SH-SY5Y (cell line): ENCODE measurements at regions not wholly inside any gene's neighbourhood (a gene's known extent, or its start where the extent isn't known, plus 50 kb on each side); places are given as distances from the start of the nearest gene placed in this dataset.

ENCODE experiments used
- GATA2 ChIP-seq: IDR thresholded peaks from 2 replicates; pipeline ENCODE4 v1.6.1; 2011; ENCODE audit warnings: mild to moderate bottlenecking, low read depth, low read length
- GATA3 ChIP-seq: IDR thresholded peaks from 2 replicates; pipeline ENCODE4 v1.6.1; 2011; ENCODE audit warnings: low read depth, mild to moderate bottlenecking, low read length, moderate library complexity

- no peak for TF ChIP-seq GATA3
Measured at GRCh38 chr7:125857606-125858005, 928.0 kb upstream of the POT1 start.

GRCh38 chr7:125848157-125848556 is 918.5 kb upstream of the POT1 start:
- no peak for TF ChIP-seq GATA3
- no peak for TF ChIP-seq GATA2

GRCh38 chr7:125847692-125848091 is 918.1 kb upstream of the POT1 start:
- TF ChIP-seq GATA2 (no peak), GATA3 (no peak)

GRCh38 chr7:125847055-125847454 is 917.4 kb upstream of the POT1 start:
- TF ChIP-seq GATA2 = no peak
- no peak for TF ChIP-seq GATA3

GRCh38 chr7:125845686-125846085 is 916.1 kb upstream of the POT1 start:
- TF ChIP-seq GATA3 = no peak
- TF ChIP-seq GATA2 = no peak

- TF ChIP-seq GATA2 = no peak
- TF ChIP-seq GATA3 = no peak
Measured at GRCh38 chr7:125834421-125834820, 904.8 kb upstream of the POT1 start.

GRCh38 chr7:125833839-125834238 is 904.2 kb upstream of the POT1 start:
- TF ChIP-seq GATA2 (no peak), GATA3 (no peak)

GRCh38 chr7:125830743-125831142 is 901.1 kb upstream of the POT1 start:
- TF ChIP-seq GATA3 (no peak), GATA2 (no peak)

GRCh38 chr7:125828153-125828700 is 898.6 kb upstream of the POT1 start:
- TF ChIP-seq GATA3 = no peak
- TF ChIP-seq GATA2 = no peak

- TF ChIP-seq GATA3 = no peak
- TF ChIP-seq GATA2 = no peak
Measured at GRCh38 chr7:125823538-125823937, 893.9 kb upstream of the POT1 start.

- no peak for TF ChIP-seq GATA3
- TF ChIP-seq GATA2 = no peak
Measured at GRCh38 chr7:125820495-125820894, 890.9 kb upstream of the POT1 start.

GRCh38 chr7:125814100-125814499 is 884.5 kb upstream of the POT1 start:
- TF ChIP-seq GATA3 (no peak), GATA2 (no peak)

- TF ChIP-seq GATA2 (no peak), GATA3 (no peak)
Measured at GRCh38 chr7:125804273-125804672, 874.6 kb upstream of the POT1 start.

GRCh38 chr7:125780153-125780552 is 850.5 kb upstream of the POT1 start:
- TF ChIP-seq GATA2 (no peak), GATA3 (no peak)

GRCh38 chr7:125775317-125775716 is 845.7 kb upstream of the POT1 start:
- TF ChIP-seq GATA2 = no peak
- peak; percentile 30; the same call in 1 of the 2 replicates for TF ChIP-seq GATA3
